ENCODE measurements at regions not wholly inside any gene's neighbourhood (a gene's known extent, or its start where the extent isn't known, plus 50 kb on each side); places are given as distances from the start of the nearest gene placed in this dataset.

DNA sequence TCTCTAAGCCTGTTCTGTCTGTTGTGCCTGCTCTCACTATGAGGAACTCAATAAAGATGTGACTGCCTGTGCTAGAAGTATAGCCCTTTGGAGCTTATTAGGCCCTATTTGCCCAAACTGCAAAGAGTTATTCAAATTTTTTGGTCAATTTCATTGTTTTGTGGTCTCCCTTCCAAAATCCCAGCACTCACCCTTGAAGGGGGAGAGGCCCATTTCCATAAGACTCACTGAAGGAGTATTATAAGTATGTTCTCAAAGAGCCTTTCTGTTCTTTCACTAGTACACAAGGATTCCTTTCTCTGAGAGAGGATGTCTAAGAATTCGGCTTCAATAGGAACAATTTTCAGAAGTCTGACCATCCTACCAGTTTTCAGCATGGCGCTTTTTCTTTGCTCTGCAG, 641.9 kb upstream of the REG3G start:
- no peaks in the 10 kb centered on the region for H3K36me3 ChIP-seq (ENCODE audit: control insufficient read depth in 3 of 3, insufficient read depth in 2 of 3, low read depth in 1 of 3, low read length in 3 of 3)
- no peaks in the 10 kb centered on the region for H3K4me1 ChIP-seq (ENCODE audit: control insufficient read depth in 3 of 3, insufficient read depth in 2 of 3, low read depth in 1 of 3, low read length in 2 of 3)
- DNase-seq (no peak), FAIRE-seq (no peak)
- no peak overlapping the region for H3K27ac ChIP-seq (ENCODE audit: low read depth in 1 of 3, low read length in 2 of 3)
- WGBS, 3 donors = 63 to 72% (median 68%) methylated on average over 2 of the region's 2 CpGs
- no peak overlapping the region for H3K4me3 ChIP-seq (ENCODE audit: low read depth in 1 of 3, low read length in 3 of 3)
- H3K9me3 ChIP-seq (ENCODE audit: control insufficient read depth in 2 of 2, insufficient read depth in 1 of 2, low read depth in 1 of 2, low read length in 1 of 2) = peaks cover 0 to 3% of the 10 kb centered on the region in 2 donors
- no peaks in the 10 kb centered on the region for H3K27me3 ChIP-seq (ENCODE audit: control insufficient read depth in 3 of 3, insufficient read depth in 3 of 3, low read length in 3 of 3)

- Histone ChIP-seq H3K9me3 (ENCODE audit: control insufficient read depth in 2 of 2, insufficient read depth in 1 of 2, low read depth in 1 of 2, low read length in 1 of 2) (peaks cover 0 to 15% of the 10 kb centered on the region in 2 donors), H3K27me3 (ENCODE audit: control insufficient read depth in 3 of 3, insufficient read depth in 3 of 3, low read length in 3 of 3) (no peaks in the 10 kb centered on the region), H3K27ac (ENCODE audit: low read depth in 1 of 3, low read length in 2 of 3) (no peak overlapping the region), H3K36me3 (ENCODE audit: control insufficient read depth in 3 of 3, insufficient read depth in 2 of 3, low read depth in 1 of 3, low read length in 3 of 3) (no peaks in the 10 kb centered on the region), H3K4me1 (ENCODE audit: control insufficient read depth in 3 of 3, insufficient read depth in 2 of 3, low read depth in 1 of 3, low read length in 2 of 3) (no peaks in the 10 kb centered on the region), H3K4me3 (ENCODE audit: low read depth in 1 of 3, low read length in 3 of 3) (no peak overlapping the region)
- FAIRE-seq (no peak), DNase-seq (no peak)
- 83 to 93% (median 90%) methylated on average over 6 of the region's 6 CpGs for WGBS, 3 donors
Measured at GRCh38 chr2:78397198-78397597, 628.3 kb upstream of the REG3G start.

- H3K9me3 ChIP-seq (ENCODE audit: control insufficient read depth in 2 of 2, insufficient read depth in 1 of 2, low read depth in 1 of 2, low read length in 1 of 2) = no peaks in the 10 kb centered on the region
- no peak overlapping the region for H3K27ac ChIP-seq (ENCODE audit: low read depth in 1 of 3, low read length in 2 of 3)
- no peak for FAIRE-seq
- 80 to 85% (median 82%) methylated on average over 7 of the region's 7 CpGs for WGBS, 3 donors
- no peak overlapping the region for H3K4me3 ChIP-seq (ENCODE audit: low read depth in 1 of 3, low read length in 3 of 3)
- no peaks in the 10 kb centered on the region for H3K36me3 ChIP-seq (ENCODE audit: control insufficient read depth in 3 of 3, insufficient read depth in 2 of 3, low read depth in 1 of 3, low read length in 3 of 3)
- no peaks in the 10 kb centered on the region for H3K27me3 ChIP-seq (ENCODE audit: control insufficient read depth in 3 of 3, insufficient read depth in 3 of 3, low read length in 3 of 3)
- H3K4me1 ChIP-seq (ENCODE audit: control insufficient read depth in 3 of 3, insufficient read depth in 2 of 3, low read depth in 1 of 3, low read length in 2 of 3) = no peaks in the 10 kb centered on the region
- no peak for DNase-seq
Measured at GRCh38 chr2:78407960-78408794, 617.3 kb upstream of the REG3G start.

- 93 to 98% (median 97%) methylated on average over 2 of the region's 2 CpGs for WGBS, 3 donors
- Histone ChIP-seq H3K27ac (ENCODE audit: low read depth in 1 of 3, low read length in 2 of 3) (no peak overlapping the region), H3K36me3 (ENCODE audit: control insufficient read depth in 3 of 3, insufficient read depth in 2 of 3, low read depth in 1 of 3, low read length in 3 of 3) (no peaks in the 10 kb centered on the region), H3K4me1 (ENCODE audit: control insufficient read depth in 3 of 3, insufficient read depth in 2 of 3, low read depth in 1 of 3, low read length in 2 of 3) (no peaks in the 10 kb centered on the region), H3K27me3 (ENCODE audit: control insufficient read depth in 3 of 3, insufficient read depth in 3 of 3, low read length in 3 of 3) (no peaks in the 10 kb centered on the region), H3K9me3 (ENCODE audit: control insufficient read depth in 2 of 2, insufficient read depth in 1 of 2, low read depth in 1 of 2, low read length in 1 of 2) (no peaks in the 10 kb centered on the region), H3K4me3 (ENCODE audit: low read depth in 1 of 3, low read length in 3 of 3) (no peak overlapping the region)
- FAIRE-seq = no peak
- no peak for DNase-seq
Measured at GRCh38 chr2:78408795-78409118, 616.7 kb upstream of the REG3G start.

DNA sequence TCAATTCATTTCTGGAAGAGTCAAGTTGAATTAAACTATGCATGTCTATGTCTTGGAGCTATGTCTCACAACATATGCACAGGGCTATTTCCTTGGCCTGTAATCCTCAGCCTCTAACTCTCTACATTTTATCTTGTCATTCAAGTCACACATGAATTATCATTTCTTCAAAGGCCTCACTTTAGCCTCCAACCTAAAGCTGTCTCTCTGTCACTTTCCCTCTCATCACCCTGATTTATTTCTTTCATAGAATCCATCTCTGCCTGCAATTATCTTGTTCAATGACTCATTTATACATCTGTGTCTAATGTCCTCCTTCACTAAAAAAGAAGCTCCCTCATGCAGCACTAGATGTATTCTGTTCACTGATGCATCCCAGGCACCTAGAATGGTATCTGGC, 614.2 kb upstream of the REG3G start:
- Histone ChIP-seq H3K4me1 (ENCODE audit: control insufficient read depth in 3 of 3, insufficient read depth in 2 of 3, low read depth in 1 of 3, low read length in 2 of 3) (no peaks in the 10 kb centered on the region), H3K36me3 (ENCODE audit: control insufficient read depth in 3 of 3, insufficient read depth in 2 of 3, low read depth in 1 of 3, low read length in 3 of 3) (no peaks in the 10 kb centered on the region), H3K27me3 (ENCODE audit: control insufficient read depth in 3 of 3, insufficient read depth in 3 of 3, low read length in 3 of 3) (no peaks in the 10 kb centered on the region), H3K9me3 (ENCODE audit: control insufficient read depth in 2 of 2, insufficient read depth in 1 of 2, low read depth in 1 of 2, low read length in 1 of 2) (no peaks in the 10 kb centered on the region), H3K4me3 (ENCODE audit: low read depth in 1 of 3, low read length in 3 of 3) (no peak overlapping the region), H3K27ac (ENCODE audit: low read depth in 1 of 3, low read length in 2 of 3) (no peak overlapping the region)
- DNase-seq = no peak
- FAIRE-seq = no peak

GRCh38 chr2:78416625-78417300, 608.7 kb upstream of the REG3G start:
- H3K27ac ChIP-seq (ENCODE audit: low read depth in 1 of 3, low read length in 2 of 3) = no peak overlapping the region
- FAIRE-seq (no peak), DNase-seq (no peak)
- H3K4me3 ChIP-seq (ENCODE audit: low read depth in 1 of 3, low read length in 3 of 3) = no peak overlapping the region
- H3K27me3 ChIP-seq (ENCODE audit: control insufficient read depth in 3 of 3, insufficient read depth in 3 of 3, low read length in 3 of 3) = no peaks in the 10 kb centered on the region
- H3K9me3 ChIP-seq (ENCODE audit: control insufficient read depth in 2 of 2, insufficient read depth in 1 of 2, low read depth in 1 of 2, low read length in 1 of 2) = no peaks in the 10 kb centered on the region
- H3K4me1 ChIP-seq (ENCODE audit: control insufficient read depth in 3 of 3, insufficient read depth in 2 of 3, low read depth in 1 of 3, low read length in 2 of 3) = no peaks in the 10 kb centered on the region
- no peaks in the 10 kb centered on the region for H3K36me3 ChIP-seq (ENCODE audit: control insufficient read depth in 3 of 3, insufficient read depth in 2 of 3, low read depth in 1 of 3, low read length in 3 of 3)
- WGBS, 3 donors = 39 to 59% (median 42%) methylated on average over 2 of the region's 2 CpGs

- 46 to 56% (median 55%) methylated on average over 2 of the region's 2 CpGs for WGBS, 3 donors
- FAIRE-seq (no peak), DNase-seq (no peak)
- no peak overlapping the region for H3K27ac ChIP-seq (ENCODE audit: low read depth in 1 of 3, low read length in 2 of 3)
- no peak overlapping the region for H3K4me3 ChIP-seq (ENCODE audit: low read depth in 1 of 3, low read length in 3 of 3)
- no peaks in the 10 kb centered on the region for H3K36me3 ChIP-seq (ENCODE audit: control insufficient read depth in 3 of 3, insufficient read depth in 2 of 3, low read depth in 1 of 3, low read length in 3 of 3)
- H3K9me3 ChIP-seq (ENCODE audit: control insufficient read depth in 2 of 2, insufficient read depth in 1 of 2, low read depth in 1 of 2, low read length in 1 of 2) = no peaks in the 10 kb centered on the region
- no peaks in the 10 kb centered on the region for H3K27me3 ChIP-seq (ENCODE audit: control insufficient read depth in 3 of 3, insufficient read depth in 3 of 3, low read length in 3 of 3)
- H3K4me1 ChIP-seq (ENCODE audit: control insufficient read depth in 3 of 3, insufficient read depth in 2 of 3, low read depth in 1 of 3, low read length in 2 of 3) = no peaks in the 10 kb centered on the region
Measured at GRCh38 chr2:78417355-78417754, 608.1 kb upstream of the REG3G start.

GRCh38 chr2:78418021-78418420, 607.5 kb upstream of the REG3G start:
- Histone ChIP-seq H3K36me3 (ENCODE audit: control insufficient read depth in 3 of 3, insufficient read depth in 2 of 3, low read depth in 1 of 3, low read length in 3 of 3) (no peaks in the 10 kb centered on the region), H3K9me3 (ENCODE audit: control insufficient read depth in 2 of 2, insufficient read depth in 1 of 2, low read depth in 1 of 2, low read length in 1 of 2) (no peaks in the 10 kb centered on the region), H3K27me3 (ENCODE audit: control insufficient read depth in 3 of 3, insufficient read depth in 3 of 3, low read length in 3 of 3) (no peaks in the 10 kb centered on the region), H3K27ac (ENCODE audit: low read depth in 1 of 3, low read length in 2 of 3) (no peak overlapping the region), H3K4me1 (ENCODE audit: control insufficient read depth in 3 of 3, insufficient read depth in 2 of 3, low read depth in 1 of 3, low read length in 2 of 3) (no peaks in the 10 kb centered on the region), H3K4me3 (ENCODE audit: low read depth in 1 of 3, low read length in 3 of 3) (no peak overlapping the region)
- DNase-seq (no peak), FAIRE-seq (no peak)
- 8 to 27% (median 17%) methylated on average over 2 of the region's 2 CpGs for WGBS, 3 donors

- H3K9me3 ChIP-seq (ENCODE audit: control insufficient read depth in 2 of 2, insufficient read depth in 1 of 2, low read depth in 1 of 2, low read length in 1 of 2) = no peaks in the 10 kb centered on the region
- H3K4me1 ChIP-seq (ENCODE audit: control insufficient read depth in 3 of 3, insufficient read depth in 2 of 3, low read depth in 1 of 3, low read length in 2 of 3) = no peaks in the 10 kb centered on the region
- WGBS, 3 donors = 84 to 100% (median 88%) methylated on average over 1 of the region's 1 CpG
- FAIRE-seq (no peak), DNase-seq (no peak)
- no peak overlapping the region for H3K27ac ChIP-seq (ENCODE audit: low read depth in 1 of 3, low read length in 2 of 3)
- no peaks in the 10 kb centered on the region for H3K36me3 ChIP-seq (ENCODE audit: control insufficient read depth in 3 of 3, insufficient read depth in 2 of 3, low read depth in 1 of 3, low read length in 3 of 3)
- H3K27me3 ChIP-seq (ENCODE audit: control insufficient read depth in 3 of 3, insufficient read depth in 3 of 3, low read length in 3 of 3) = no peaks in the 10 kb centered on the region
- no peak overlapping the region for H3K4me3 ChIP-seq (ENCODE audit: low read depth in 1 of 3, low read length in 3 of 3)
Measured at GRCh38 chr2:78420132-78420531, 605.4 kb upstream of the REG3G start.

All from small intestine (tissue), 7 donors.